HG02885 (cell line): ENCODE measurements at regions not wholly inside any gene's neighbourhood (a gene's known extent, or its start where the extent isn't known, plus 50 kb on each side); places are given as distances from the start of the nearest gene placed in this dataset.
"Not testable (repeated sequence)": the region's sequence is repeated elsewhere in the genome, so short reads cannot be mapped to it uniquely, and the experiment has no call there.

Experiments used
- ATAC-seq: cut with Tn5 transposase; IDR thresholded peaks from one replicate; pipeline ENCODE4 v1.9.1; 2021; ENCODE audit warnings: mild to moderate bottlenecking; ENCODE audit not compliant: unreplicated experiment, poor library complexity

DNA sequence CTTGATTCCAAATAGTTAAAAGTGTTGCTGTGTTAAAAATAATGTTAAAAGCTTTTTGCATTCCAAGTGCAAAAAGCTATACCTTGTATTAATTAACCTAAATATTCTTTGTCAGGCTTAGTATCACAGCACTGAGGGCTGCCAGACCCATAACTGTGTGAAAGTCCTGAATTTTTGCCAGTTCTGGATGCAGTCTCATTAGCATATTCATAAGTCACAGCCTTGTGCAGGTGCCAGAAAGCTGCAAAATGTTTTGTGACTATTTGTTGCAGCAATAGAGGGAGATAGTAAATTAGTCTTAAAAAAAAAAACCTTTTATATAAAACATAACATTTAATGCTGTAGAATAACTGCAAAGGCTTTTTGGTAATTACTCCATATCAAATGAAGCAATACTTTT lies 56.6 kb downstream of the SLITRK1 start:
- ATAC-seq: no peak

DNA sequence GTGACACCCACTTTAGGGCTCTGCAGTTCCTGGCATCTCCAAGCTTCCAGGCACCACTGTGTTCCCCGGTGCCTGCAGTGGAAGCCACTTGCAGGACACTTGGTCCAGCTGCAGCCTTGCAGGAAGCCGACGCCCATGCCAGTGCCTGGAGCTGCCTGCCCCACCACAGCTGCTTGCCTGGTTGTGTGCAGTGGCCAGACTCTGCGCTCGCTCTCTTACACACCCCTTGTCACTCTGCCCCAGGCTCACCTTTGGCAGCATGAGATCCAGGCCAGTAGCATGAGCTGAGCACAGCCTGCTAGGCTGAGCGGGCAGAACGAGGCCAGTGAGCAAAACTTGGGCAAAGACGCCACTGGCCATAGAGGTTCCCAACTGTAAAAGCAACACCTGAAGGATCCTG lies 57.7 kb downstream of the SLITRK1 start:
- no peak for ATAC-seq

DNA sequence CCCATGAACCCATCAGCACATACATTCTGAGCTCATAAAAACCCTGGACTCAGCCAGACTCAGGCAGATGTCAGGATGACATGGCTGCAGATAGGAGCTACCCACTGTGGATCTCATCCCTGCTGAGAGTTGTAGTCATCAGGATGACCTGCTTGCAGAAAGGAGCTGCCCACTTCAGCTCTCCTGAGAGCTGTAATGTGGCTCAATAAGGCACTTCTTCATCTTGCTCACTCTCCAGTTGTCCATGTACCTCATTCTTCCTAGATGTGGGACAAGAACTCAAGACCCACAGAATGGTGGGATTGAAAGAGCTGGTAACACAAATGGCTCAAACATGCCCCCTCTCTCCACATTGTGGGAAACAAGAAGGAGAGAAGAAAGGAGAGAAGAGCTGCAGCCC lies 58.2 kb downstream of the SLITRK1 start:
- ATAC-seq: no peak

DNA sequence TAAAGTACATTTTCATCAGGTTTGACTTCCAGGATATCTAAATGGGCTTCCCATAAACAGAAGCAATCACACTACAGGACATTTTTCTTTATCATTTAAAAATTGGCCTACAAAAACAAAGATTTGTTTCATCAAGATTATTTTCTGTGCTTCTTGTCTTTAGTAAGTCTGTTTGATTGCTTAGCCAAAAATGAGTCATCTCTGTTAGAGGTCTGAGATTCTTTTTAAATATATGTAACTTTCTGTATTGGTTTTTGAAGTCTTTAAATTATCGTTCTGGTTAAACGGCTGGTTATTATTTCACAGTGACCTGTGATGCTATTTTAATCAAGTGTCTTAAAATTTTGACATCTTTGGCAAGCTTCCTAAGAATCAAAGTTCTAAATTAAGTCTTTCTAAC lies 62.7 kb downstream of the SLITRK1 start:
- no peak for ATAC-seq

DNA sequence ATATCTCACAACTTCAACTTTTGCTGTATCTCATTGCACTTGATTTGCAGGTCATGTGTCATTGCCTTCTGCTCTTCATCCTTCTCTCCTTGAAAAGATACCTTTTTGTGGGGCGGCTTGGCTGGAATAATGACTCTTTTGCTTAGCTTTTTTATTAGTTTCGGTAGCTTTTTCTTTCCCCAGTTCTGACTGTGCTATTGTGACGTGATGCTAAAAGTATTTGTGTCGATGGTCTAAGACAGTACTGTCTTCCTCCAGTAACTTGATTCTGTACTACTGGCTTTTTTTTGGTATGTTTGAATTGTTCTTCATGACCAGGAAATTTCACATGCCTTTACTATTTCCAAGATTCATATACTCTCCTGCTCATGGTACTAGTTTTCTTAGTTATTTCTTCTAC lies 63.1 kb downstream of the SLITRK1 start:
- no peak for ATAC-seq

DNA sequence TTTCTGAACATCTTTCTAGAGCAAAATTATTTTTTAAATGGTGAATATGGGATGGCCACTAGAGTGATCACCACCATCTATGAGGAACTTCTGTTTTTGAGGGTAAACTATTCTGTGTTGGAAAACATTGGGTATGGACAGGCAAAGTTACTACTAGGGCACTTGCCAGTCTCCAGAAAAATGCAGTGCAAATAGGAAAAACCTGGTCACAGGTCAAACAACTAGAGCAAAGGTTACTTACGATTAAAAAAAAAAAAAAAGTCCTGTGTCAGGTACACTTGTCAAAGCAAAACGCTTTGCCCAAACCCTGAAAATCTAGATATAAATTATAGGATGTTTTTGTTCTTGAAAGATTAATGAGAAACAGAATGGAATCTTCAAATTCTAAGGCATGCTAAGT lies 66.2 kb downstream of the SLITRK1 start:
- ATAC-seq: no peak

DNA sequence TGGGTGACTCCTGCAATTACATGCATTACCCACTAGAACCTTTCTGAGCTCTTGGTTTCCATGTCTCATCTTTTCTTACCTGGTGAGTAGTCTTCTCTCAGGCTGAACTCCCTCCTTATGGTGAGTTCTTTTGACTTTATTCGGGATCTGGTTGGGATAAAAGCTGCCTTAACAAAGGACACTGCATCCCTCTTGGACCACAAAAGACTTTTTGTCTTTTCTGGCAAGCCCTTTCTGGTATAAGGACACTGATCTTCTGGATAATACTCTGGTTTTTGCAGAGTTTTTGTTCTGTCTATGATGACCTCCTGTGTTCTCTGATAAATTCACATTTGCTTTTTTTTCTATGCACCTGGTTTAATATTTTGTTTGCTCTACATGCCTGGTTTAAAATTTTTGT lies 66.7 kb downstream of the SLITRK1 start:
- ATAC-seq: no peak

DNA sequence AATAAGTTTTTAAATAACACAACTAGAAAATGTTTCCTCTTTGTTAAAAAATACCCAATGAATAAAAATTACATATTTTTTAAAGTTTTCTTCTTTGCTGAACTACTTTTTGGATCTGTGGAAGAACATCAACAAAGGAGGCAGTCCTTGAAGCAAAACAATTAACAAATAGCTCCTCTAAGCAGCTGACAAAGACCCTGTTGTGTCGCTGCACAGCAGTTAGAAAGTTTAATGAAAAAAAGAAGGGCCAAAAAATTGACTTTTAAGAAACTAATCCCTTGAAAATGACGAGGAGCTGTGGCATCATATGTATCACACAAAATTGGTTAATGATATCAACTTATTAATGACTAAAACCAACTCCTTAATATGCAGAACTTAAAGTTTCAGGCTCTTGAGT lies 72.1 kb downstream of the SLITRK1 start:
- ATAC-seq: no peak

DNA sequence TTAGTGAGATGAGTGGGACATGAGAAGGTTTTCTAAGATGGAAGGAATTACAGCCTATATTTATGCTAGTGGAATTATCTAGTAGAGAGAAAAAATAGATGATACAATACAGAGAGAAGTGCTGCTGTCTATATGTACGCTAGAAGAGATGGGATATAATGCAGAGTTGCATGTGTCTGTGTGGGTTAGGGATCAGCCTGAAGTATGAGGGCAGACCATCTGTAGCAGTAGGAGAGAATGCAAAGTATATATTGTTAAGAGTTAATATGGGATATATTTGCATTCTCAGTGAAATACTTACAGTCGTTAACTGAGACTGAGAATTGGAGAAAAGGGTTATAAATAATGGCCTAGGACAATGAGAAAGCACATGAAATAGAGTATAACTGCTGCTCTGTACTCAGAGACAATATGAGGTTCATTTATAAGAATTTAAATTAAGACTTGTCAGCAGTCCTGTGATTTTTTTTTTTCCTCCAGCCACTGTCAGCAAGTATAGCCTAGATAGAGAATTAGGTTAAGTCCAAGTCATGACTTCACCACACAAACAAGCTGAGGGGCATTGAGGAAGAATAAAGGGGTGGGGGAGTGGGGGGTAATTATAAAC lies 77.8 kb downstream of the SLITRK1 start:
- ATAC-seq: no peak

DNA sequence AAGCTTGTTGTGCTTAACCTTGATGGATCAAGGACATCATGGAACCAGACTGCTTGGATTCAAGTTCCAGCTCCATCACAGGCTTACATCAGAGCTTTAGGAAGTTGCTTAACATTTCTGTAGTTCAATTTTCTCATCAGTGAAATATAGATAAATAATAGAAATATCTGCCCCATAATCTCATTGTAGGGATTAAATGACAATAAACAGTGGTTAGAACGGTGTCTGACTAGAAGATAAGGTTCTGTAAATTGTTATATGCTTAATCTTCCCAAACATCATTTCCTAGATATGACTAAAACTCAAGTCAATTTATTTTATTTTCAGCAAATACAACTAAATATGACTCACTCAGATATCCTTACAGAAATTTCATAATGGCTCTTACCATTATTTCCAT lies 83.5 kb downstream of the SLITRK1 start:
- no peak for ATAC-seq

DNA sequence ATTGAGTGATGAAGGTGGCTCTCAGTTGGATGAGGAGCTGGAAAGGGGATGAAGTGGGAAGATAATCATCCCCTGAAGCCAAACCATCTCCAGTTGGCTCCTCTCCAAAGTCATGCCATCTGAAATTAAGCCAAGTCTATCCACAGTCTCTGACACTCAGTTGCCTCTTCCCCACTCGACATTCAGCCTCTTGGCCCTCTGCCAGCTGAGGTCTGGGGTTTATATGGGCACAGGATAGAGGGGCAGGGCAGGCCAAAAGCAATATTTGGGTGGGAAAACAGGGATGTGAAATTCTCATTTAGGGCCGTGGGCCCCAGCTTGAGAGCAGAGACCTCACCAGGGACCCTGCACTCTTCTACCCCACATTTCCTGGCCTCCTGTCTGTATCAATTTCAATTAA lies 85.9 kb downstream of the SLITRK1 start:
- ATAC-seq: no peak

DNA sequence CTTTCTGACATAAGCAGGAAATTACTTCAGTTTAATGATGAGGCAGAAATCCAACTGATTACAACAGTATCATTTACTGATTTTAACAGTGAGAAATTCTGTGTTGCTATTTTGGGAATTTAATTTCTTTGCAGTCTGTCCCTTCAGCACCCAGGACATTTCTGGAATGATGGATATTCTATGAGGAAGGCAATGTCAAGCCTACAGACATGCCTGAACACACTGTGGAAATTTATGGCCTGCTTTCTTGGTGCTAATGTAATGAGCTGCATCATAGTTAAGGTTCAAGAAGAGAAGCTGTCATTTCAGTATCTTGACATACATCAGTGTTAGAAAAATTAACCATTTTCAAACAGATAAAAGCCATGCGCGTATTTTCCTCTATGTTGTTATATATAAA lies 87.7 kb downstream of the SLITRK1 start:
- ATAC-seq: no peak

DNA sequence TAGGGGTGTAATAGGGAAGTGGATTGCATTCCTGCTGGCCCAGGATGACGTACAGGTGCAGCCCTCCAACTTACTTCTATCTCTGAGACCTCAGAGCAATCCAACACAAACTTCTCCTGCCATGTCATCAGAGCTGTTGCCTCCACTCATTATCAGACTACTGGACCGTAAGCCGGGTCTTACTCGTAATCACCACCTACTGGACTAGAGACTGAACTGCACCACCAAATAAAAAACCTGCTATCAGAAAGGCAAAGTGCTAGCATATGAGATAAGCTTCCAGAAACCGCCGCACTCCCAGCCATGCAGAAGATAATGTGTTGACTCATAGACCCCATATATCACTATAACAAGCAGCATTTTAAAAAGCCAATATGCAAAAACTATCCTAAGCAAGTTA lies 102.0 kb downstream of the SLITRK1 start:
- ATAC-seq: peak; percentile 67

DNA sequence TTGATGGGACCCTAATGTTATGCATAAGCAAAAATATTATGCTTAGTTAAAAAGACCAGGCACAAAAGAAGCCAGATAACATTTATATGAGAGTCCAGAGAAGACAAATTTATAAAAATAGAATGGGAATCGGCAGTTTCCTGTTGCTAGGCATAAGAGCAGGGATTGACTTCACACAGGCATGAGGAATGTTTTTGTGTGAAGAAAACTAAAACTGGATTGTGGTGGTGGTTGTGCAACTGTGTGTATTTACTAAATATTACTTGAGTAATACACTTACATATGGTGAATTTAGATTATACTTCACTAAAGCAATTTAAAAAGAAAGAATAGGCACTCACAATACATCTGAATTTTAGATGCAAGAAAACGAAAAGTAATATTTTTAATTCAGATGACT lies 108.3 kb downstream of the SLITRK1 start:
- ATAC-seq: no peak

DNA sequence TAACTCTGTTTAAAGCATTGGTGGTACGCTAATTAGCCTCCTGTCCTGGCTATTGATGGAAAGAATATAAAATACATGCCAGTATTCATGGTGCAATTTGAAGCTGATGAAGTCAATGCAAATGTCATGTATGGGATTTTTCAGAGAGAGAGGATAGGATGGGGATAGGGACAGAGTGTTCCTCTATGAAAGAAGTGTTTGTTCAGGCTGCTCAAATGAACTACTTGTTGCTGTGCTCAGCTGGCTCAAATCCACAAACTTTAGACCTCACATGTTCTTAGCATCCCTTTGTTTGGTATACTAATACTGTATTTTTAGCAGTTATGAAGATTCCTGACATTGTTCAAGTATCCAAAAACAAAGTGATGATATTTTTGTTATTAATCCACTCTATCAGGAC lies 116.5 kb downstream of the SLITRK1 start:
- ATAC-seq: no peak

DNA sequence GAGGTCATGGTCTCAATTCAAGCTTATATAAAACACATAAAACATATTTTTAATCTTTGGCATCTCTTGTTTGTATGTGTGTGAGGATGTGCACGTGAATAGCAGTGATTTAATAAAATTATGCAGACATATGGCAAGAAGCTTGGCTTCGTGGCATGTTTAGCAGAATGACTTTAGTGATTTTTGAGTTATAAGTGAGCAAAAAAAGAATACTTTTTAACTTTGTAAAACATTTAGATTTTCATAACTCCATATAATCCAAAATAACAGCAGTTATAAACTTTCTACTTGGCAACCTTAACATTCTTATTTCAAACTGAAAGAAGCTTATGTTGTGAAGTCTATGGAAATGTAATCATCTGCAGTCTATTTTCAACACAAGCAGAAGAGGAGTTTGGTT lies 120.6 kb downstream of the SLITRK1 start:
- ATAC-seq: no peak

DNA sequence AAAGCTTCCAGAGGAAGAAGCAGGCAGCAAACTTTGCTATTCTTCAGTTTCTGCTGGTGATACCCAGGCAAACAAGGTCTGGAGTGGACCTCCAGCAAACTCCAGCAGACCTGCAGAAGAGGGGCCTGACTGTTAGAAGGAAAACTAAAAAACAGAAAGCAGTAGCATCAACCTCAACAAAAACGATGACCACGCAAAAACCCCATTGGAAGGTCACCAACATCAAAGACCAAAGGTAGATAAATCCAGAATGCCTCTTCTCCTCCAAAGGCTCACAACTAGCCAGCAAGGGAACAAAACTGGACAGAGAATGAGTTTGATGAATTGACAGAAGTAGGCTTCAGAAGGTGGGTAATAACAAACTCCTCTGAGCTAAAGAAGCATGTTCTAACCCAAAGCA lies 127.1 kb downstream of the SLITRK1 start:
- not testable (repeated sequence) for ATAC-seq

DNA sequence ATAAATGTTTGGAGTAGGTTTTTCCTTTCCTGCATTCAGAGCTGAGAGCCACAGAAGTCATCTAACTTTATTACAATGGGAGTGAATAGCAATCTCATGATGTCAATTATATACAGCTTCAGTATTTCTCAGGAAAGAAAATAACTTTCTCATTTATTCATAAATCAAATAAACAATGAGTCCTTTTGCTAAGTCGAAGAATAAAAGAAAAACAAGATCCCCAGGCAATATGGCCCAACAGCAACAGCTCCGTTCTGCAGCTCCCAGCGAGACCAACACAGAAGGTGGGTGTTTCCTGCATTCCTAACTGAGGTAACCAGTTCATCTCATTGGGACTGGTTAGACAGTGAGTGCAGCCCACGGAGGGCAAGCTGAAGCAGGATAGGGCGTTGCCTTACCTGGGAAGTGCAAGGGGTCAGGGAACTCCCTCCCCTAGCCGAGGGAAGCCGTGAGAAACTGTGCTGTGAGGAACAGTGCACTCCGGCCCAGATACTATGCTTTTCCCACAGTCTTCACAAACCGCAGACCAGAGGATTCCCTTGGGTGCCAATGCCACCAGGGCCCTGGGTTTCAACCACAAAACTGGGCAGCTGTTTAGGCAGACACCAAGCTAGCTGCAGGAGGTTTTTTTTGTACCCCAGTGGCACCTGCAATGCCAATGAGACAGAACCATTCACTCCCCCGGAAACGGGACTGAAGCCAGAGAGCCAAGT lies 128.2 kb downstream of the SLITRK1 start:
- no peak for ATAC-seq

DNA sequence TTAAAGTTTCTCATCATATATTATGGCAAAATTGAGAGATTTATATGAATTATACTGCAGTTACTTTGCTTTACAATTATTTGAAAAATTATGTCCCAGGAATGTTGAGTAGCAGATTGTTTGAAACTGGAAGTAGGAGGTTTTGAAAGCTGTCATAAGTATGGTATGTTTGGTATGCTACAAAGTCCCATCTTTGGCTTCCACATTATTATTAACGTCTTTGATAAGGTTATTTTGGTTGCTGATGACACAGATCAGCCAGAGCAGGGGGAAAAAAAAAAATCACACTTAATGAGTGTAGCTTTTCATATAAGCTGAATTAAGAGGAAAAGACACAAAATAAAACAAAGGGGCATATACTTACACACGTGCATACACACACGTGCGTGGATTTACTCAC lies 130.1 kb downstream of the SLITRK1 start:
- ATAC-seq: no peak

DNA sequence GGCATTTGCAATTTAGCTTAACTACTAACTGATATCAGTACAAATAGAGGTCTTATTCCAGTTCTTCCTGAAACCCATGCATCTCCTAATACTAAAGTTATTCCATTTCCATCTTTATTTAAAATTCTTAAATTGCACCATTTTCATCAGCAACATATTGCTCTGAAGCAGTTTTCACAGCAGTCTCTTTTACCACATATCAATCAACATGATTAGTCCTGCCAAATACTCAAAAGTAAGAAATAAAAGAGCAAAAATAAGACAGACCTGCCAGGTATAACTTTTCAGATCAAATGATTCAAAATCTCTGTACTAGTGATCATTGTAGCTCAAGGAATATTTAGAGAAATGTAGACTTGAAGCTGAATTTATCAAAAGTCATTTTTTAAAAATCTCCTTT lies 141.7 kb downstream of the SLITRK1 start:
- no peak for ATAC-seq

DNA sequence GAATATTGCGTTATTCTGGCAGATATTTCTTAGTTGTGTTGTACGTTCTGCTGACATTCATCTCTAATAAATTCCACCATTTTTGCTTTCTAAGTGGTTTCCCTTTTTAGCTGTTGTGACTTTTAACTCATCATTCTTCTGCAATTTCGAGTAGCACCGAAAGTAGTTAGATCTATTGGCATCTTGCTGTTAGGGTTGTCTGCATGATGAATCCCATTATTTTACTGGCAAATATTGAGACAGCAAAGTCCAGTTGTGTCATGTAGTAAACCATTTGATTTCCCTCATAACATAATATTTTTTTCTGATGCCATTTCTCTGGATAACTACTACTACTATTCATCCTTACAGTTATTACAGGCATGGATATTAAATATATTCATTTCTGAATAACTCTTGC lies 143.9 kb downstream of the SLITRK1 start:
- ATAC-seq: no peak

DNA sequence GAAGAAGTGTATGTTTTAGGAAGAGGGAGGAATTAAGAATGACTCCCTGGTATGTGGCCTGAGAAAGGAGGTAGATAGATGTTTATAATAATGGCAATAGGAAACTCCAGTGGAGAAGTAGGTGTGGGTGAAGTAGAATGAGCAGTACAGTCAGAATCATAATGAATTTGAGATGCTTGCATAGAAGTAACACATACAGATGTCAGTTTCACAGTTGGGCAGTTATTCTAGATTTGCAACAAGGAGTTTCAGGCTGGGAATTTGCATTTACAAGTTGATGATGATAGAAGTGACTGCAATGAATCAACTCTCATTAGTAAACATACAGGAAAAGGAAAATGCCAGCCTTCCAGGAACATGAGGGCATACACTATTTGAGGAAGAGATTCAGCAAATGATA lies 149.0 kb downstream of the SLITRK1 start:
- no peak for ATAC-seq
